ENCODE measurements at regions not wholly inside any gene's neighbourhood (a gene's known extent, or its start where the extent isn't known, plus 50 kb on each side); places are given as distances from the start of the nearest gene placed in this dataset.

GRCh38 chr14:53491884-53492277 lies 338.8 kb upstream of the DDHD1 start:
- TF ChIP-seq CTCF (IDR thresholded peaks at IDR 0.05; ENCODE audit: insufficient read depth, low read length) (no peak), POLR2AphosphoS5 (IDR thresholded peaks at IDR 0.05; ENCODE audit: low read depth) (no peak)

Data from HL-60 (cell line).